DND-41 (cell line): ENCODE measurements at regions not wholly inside any gene's neighbourhood (a gene's known extent, or its start where the extent isn't known, plus 50 kb on each side); places are given as distances from the start of the nearest gene placed in this dataset.

Experiments
- ATAC-seq: fragments of 200-7000 bp; cut with Tn5 transposase; 3 replicates; pipeline ENCODE4 v1.9.1; 2021; ENCODE audit warnings: low read depth; ENCODE audit not compliant: insufficient read depth
- DNase-seq: peaks from one replicate; pipeline ENCODE4 v3.0.0-alpha.2; 2020
- H2AFZ ChIP-seq: 2 replicates; pipeline ENCODE4 v1.6.0; 2012; ENCODE audit warnings: low read depth, low read length
- H3K27ac ChIP-seq: 2 replicates; pipeline ENCODE4 v1.5.1; 2012; ENCODE audit warnings: low read length, inconsistent platforms
- H3K27me3 ChIP-seq: fragments of 200-600 bp; sonication (generic); 2 replicates; pipeline ENCODE4 v1.6.0; 2012; ENCODE audit warnings: low read length, mild to moderate bottlenecking, inconsistent platforms; ENCODE audit not compliant: insufficient read depth, poor library complexity
- H3K36me3 ChIP-seq: 2 replicates; pipeline ENCODE4 v1.5.1; 2012; ENCODE audit warnings: low read length, inconsistent platforms; ENCODE audit not compliant: insufficient read depth
- H3K4me1 ChIP-seq: 2 replicates; pipeline ENCODE4 v1.5.1; 2012; ENCODE audit warnings: mild to moderate bottlenecking, low read length; ENCODE audit not compliant: insufficient read depth
- H3K4me2 ChIP-seq: 2 replicates; pipeline ENCODE4 v1.6.0; 2012; ENCODE audit warnings: mild to moderate bottlenecking, moderate library complexity, low read length, inconsistent platforms; ENCODE audit not compliant: insufficient read depth
- H3K4me3 ChIP-seq, 2 experiments: fragments of 200-600 bp in 1 of 2; shearing (Covaris generic) in 1 of 2; 2 replicates each; pipeline ENCODE4 v1.5.1; 2012 to 2016; ENCODE audit warnings: inconsistent platforms in 2 of 2, low read length in 2 of 2, mild to moderate bottlenecking in 2 of 2, low read depth in 1 of 2, moderate library complexity in 1 of 2
- H3K79me2 ChIP-seq: 2 replicates; pipeline ENCODE4 v1.6.0; 2012; ENCODE audit warnings: low read length, inconsistent platforms; ENCODE audit not compliant: insufficient read depth
- H3K9ac ChIP-seq: 2 replicates; pipeline ENCODE4 v1.6.0; 2012; ENCODE audit warnings: low read depth, mild to moderate bottlenecking, inconsistent platforms, low read length, moderate library complexity
- H3K9me3 ChIP-seq: 2 replicates; pipeline ENCODE4 v1.5.1; 2012; ENCODE audit warnings: low read length, moderate library complexity, mild to moderate bottlenecking, inconsistent platforms; ENCODE audit not compliant: insufficient read depth, severe bottlenecking
- H4K20me1 ChIP-seq: 2 replicates; pipeline ENCODE4 v1.6.0; 2012; ENCODE audit warnings: low read length; ENCODE audit not compliant: insufficient read depth
- EZH2 ChIP-seq: IDR thresholded peaks from 3 replicates; pipeline ENCODE4 v1.6.1; 2012; ENCODE audit warnings: borderline replicate concordance, low read depth, mild to moderate bottlenecking, moderate library complexity, low read length, inconsistent platforms; ENCODE audit not compliant: severe bottlenecking
- TF ChIP-seq, protein P1 (sequence below): IDR thresholded peaks from 2 replicates; pipeline ENCODE4 v1.5.1; 2012; ENCODE audit warnings: borderline replicate concordance, low read length, moderate library complexity, mild to moderate bottlenecking; ENCODE audit not compliant: poor library complexity, severe bottlenecking; ENCODE audit errors: extremely low read depth

DNA sequence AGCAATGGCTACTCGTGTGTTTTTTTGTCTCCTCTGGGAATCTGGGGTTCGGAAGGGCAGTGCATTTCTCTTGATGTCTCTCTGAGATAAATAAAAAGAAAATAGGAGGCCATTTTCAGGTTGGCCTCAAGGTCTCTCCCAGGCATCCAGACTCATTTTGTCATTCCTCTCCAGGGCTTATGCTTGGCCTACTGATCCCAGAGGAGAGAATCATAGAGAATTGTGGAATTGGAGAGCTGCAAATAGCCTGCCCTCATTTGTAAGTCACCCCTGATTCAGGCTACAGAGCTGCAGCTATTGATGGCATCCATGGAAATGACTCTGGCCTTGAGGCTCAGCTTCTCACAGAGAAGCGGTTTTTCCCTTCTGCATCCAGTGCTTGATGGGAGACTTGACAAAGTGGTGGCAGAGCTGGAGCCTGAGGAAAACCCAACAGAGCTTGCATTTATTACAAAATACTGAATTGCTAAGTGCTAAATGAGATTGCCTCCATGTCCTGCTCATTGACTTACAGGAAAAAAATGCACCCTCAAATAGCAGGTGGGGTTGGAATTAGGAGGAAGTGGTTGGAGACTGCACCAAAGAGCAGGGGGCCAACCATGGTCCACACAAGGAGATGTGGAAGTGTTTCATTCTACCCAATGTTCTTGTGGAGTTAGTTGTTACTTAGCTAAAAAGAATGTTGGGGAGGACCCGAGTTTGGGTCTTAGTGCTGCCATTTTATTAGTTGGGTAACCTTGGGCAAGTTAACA, 140.4 kb downstream of the S1PR1 start:
- ATAC-seq (peak; percentile 61), DNase-seq (peak; percentile 37)
- Histone ChIP-seq H3K4me3 (no peak overlapping the region), H3K27me3 (no peaks in the 10 kb centered on the region), H3K9me3 (no peaks in the 10 kb centered on the region), H3K9ac (no peak overlapping the region), H3K36me3 (no peaks in the 10 kb centered on the region), H3K27ac (peak overlapping the region; percentile 19), H3K4me1 (peaks cover 47% of the 10 kb centered on the region), H4K20me1 (no peaks in the 10 kb centered on the region), H3K79me2 (no peaks in the 10 kb centered on the region), H2AFZ (no peak overlapping the region), H3K4me2 (no peak overlapping the region)
- TF ChIP-seq EZH2: no peak
- TF ChIP-seq, protein P1, sequence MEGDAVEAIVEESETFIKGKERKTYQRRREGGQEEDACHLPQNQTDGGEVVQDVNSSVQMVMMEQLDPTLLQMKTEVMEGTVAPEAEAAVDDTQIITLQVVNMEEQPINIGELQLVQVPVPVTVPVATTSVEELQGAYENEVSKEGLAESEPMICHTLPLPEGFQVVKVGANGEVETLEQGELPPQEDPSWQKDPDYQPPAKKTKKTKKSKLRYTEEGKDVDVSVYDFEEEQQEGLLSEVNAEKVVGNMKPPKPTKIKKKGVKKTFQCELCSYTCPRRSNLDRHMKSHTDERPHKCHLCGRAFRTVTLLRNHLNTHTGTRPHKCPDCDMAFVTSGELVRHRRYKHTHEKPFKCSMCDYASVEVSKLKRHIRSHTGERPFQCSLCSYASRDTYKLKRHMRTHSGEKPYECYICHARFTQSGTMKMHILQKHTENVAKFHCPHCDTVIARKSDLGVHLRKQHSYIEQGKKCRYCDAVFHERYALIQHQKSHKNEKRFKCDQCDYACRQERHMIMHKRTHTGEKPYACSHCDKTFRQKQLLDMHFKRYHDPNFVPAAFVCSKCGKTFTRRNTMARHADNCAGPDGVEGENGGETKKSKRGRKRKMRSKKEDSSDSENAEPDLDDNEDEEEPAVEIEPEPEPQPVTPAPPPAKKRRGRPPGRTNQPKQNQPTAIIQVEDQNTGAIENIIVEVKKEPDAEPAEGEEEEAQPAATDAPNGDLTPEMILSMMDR: no peak

DNA sequence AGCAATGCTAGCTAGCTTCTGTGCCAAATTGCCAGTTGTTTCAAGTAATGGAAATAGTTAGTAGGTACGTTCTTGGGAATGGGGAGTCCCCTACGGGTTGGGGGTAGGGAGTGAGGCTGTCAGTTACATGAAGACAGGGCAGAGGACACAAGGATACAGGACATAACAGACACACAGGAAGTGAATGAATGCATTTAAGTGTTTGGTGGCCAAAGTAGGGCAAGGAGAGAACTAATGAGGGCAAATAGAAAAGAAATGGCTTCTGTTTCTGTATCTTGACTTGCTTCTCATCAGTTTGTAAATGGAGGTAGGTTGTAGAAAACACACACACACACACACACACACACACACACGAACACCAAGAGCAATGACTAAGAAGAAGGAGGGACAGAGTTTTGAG, 142.2 kb downstream of the S1PR1 start:
- H3K4me2 ChIP-seq: no peak overlapping the region
- no peak for ATAC-seq

DNA sequence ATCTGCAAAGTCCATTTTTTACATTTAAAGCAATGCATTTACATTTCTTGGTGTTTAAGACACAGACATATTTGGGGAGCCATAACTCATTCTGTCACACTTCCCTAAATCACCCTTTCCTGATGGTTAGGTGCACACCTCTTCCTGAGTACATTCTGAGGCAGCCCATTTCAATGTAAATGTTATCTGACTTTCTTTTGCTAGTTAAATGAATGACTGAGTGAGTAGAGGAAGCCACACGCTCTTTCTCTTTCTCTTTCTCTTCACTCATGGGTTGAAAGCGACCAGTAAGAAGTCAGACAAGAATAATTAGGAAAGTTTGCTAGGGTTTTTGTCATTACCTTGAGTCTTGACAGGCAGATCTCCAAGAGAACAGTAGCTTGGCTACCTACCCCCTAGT, 143.1 kb downstream of the S1PR1 start:
- peak overlapping the region; percentile 13; the same call in 1 of the 2 replicates for H3K27ac ChIP-seq
- H3K4me2 ChIP-seq: no peak overlapping the region
- no peaks in the 10 kb centered on the region for H4K20me1 ChIP-seq
- no peak overlapping the region for H2AFZ ChIP-seq
- DNase-seq: no peak
- no peaks in the 10 kb centered on the region for H3K9me3 ChIP-seq
- TF ChIP-seq, protein P1: no peak
- TF ChIP-seq EZH2: no peak
- H3K4me3 ChIP-seq: no peak overlapping the region
- no peaks in the 10 kb centered on the region for H3K36me3 ChIP-seq
- H3K27me3 ChIP-seq: no peaks in the 10 kb centered on the region
- peak; percentile 59; the same call in 2 of the 3 replicates for ATAC-seq
- no peak overlapping the region for H3K9ac ChIP-seq
- peaks cover 48% of the 10 kb centered on the region for H3K4me1 ChIP-seq
- H3K79me2 ChIP-seq: no peaks in the 10 kb centered on the region

More for the DNA sequence above, 142.2 kb downstream of the S1PR1 start:
- H3K36me3 ChIP-seq: no peaks in the 10 kb centered on the region
- H3K27ac ChIP-seq: peak overlapping the region; percentile 4; the same call in 1 of the 2 replicates
- TF ChIP-seq EZH2: no peak
- TF ChIP-seq, protein P1: no peak
- no peak overlapping the region for H3K4me3 ChIP-seq
- no peaks in the 10 kb centered on the region for H3K79me2 ChIP-seq
- no peak for DNase-seq
- no peak overlapping the region for H2AFZ ChIP-seq
- H3K4me1 ChIP-seq: peaks cover 48% of the 10 kb centered on the region
- no peaks in the 10 kb centered on the region for H3K27me3 ChIP-seq
- no peak overlapping the region for H3K9ac ChIP-seq
- no peaks in the 10 kb centered on the region for H4K20me1 ChIP-seq
- no peaks in the 10 kb centered on the region for H3K9me3 ChIP-seq
